C4-2B (cell line): ENCODE measurements at regions not wholly inside any gene's neighbourhood (a gene's known extent, or its start where the extent isn't known, plus 50 kb on each side); places are given as distances from the start of the nearest gene placed in this dataset.

Experiments
- ZFX ChIP-seq: fragments of 450-650 bp; IDR thresholded peaks from 2 replicates; pipeline ENCODE4 v1.6.1; 2017
- TF ChIP-seq, protein P1 (sequence below): fragments of 450-650 bp; conservative IDR thresholded peaks from 2 replicates; pipeline ENCODE4 v1.5.1; 2017; ENCODE audit warnings: mild to moderate bottlenecking

- TF ChIP-seq, protein P1, sequence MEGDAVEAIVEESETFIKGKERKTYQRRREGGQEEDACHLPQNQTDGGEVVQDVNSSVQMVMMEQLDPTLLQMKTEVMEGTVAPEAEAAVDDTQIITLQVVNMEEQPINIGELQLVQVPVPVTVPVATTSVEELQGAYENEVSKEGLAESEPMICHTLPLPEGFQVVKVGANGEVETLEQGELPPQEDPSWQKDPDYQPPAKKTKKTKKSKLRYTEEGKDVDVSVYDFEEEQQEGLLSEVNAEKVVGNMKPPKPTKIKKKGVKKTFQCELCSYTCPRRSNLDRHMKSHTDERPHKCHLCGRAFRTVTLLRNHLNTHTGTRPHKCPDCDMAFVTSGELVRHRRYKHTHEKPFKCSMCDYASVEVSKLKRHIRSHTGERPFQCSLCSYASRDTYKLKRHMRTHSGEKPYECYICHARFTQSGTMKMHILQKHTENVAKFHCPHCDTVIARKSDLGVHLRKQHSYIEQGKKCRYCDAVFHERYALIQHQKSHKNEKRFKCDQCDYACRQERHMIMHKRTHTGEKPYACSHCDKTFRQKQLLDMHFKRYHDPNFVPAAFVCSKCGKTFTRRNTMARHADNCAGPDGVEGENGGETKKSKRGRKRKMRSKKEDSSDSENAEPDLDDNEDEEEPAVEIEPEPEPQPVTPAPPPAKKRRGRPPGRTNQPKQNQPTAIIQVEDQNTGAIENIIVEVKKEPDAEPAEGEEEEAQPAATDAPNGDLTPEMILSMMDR = no peak
- no peak for TF ChIP-seq ZFX
These were observed 94.8 kb upstream of the SSTR4 start for GRCh38 chr20:22940350-22940749.
